Liver (tissue), 3 donors: ENCODE measurements at regions not wholly inside any gene's neighbourhood (a gene's known extent, or its start where the extent isn't known, plus 50 kb on each side); places are given as distances from the start of the nearest gene placed in this dataset.

Experiments
- CTCF ChIP-seq: fragments of 150-350 bp; IDR thresholded peaks from 2 replicates; pipeline ENCODE4 v1.5.1; 2017; ENCODE audit warnings: improper control_type of control experiment, low read depth, low read length; ENCODE audit not compliant: missing input control
- JUND ChIP-seq, 2 donors: IDR thresholded peaks; 2 replicates each; pipeline ENCODE4 v1.6.1; 2016; ENCODE audit warnings: antibody characterized with exemption in 2 of 2
- RAD21 ChIP-seq, 2 donors: IDR thresholded peaks; 2 replicates each; pipeline ENCODE4 v1.6.1; 2016; ENCODE audit warnings: antibody characterized with exemption in 2 of 2, mild to moderate bottlenecking in 2 of 2
- TAF1 ChIP-seq: conservative IDR thresholded peaks from 2 replicates; pipeline ENCODE4 v1.6.1; 2016; ENCODE audit warnings: antibody characterized with exemption, mild to moderate bottlenecking
- YY1 ChIP-seq: IDR thresholded peaks from 2 replicates; pipeline ENCODE4 v1.6.1; 2016; ENCODE audit warnings: antibody characterized with exemption, mild to moderate bottlenecking
- donor health status: healthy.
- donor health status: healthy.

- no peak for TF ChIP-seq CTCF
- TF ChIP-seq YY1 = no peak
- TF ChIP-seq TAF1 = no peak
- TF ChIP-seq JUND (IDR thresholded peaks at IDR 0.05) = no peak
- no peak for TF ChIP-seq RAD21 (IDR thresholded peaks at IDR 0.05)
Observed at GRCh38 chr11:121887569-121887968, 228.4 kb downstream of the BLID start.
